ENCODE measurements at regions not wholly inside any gene's neighbourhood (a gene's known extent, or its start where the extent isn't known, plus 50 kb on each side); places are given as distances from the start of the nearest gene placed in this dataset.

DNA sequence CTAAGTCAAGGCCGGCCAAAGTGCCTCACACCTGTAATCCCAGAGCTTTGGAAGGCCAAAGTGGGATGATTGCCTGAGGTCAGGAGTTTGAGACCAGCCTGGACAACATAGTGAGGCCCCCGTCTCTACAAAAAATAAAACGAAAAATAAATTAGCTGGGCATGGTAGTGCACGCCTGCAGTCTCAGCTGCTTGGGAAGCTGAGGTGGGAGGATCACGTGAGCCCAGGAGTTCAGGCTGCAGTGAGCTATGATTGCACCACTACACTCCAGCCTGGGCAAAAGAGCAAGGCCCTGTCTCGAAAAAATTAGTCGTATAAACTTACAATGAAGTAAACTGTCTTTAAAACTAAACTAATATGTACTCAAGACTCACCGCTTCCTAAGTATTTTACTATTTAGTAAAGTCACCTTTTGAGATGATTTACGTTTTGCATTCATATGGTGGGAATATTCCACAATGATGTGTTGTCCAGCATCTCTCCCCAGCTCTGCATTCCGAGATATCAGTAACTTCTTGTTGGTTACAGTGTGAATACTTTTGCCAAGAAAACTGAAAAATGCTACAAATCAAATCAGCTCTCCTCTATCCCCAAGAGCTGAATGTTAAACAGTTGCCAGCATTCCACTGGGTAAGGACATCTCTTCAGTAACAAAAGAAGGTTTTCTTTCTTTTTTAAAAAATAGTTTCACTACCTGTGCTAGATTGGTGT is 84.9 kb upstream of the C21orf91 start:
- Histone ChIP-seq H3K27ac (replicated peaks) (no peak overlapping the region), H3K27me3 (ENCODE audit: insufficient read depth, poor library complexity, severe bottlenecking) (no peaks in the 10 kb centered on the region), H3K4me3 (replicated peaks; ENCODE audit: insufficient read depth, low read length) (no peak overlapping the region)
- TF ChIP-seq SPI1 (IDR thresholded peaks at IDR 0.05; ENCODE audit: borderline replicate concordance, low read depth) (no peak), GABPA (IDR thresholded peaks at IDR 0.05; ENCODE audit: low read depth) (no peak), POLR2AphosphoS5 (IDR thresholded peaks at IDR 0.05; ENCODE audit: low read depth) (no peak)
- no peak for DNase-seq (ENCODE audit: low read depth in 1 of 2, low spot score in 1 of 2)

DNA sequence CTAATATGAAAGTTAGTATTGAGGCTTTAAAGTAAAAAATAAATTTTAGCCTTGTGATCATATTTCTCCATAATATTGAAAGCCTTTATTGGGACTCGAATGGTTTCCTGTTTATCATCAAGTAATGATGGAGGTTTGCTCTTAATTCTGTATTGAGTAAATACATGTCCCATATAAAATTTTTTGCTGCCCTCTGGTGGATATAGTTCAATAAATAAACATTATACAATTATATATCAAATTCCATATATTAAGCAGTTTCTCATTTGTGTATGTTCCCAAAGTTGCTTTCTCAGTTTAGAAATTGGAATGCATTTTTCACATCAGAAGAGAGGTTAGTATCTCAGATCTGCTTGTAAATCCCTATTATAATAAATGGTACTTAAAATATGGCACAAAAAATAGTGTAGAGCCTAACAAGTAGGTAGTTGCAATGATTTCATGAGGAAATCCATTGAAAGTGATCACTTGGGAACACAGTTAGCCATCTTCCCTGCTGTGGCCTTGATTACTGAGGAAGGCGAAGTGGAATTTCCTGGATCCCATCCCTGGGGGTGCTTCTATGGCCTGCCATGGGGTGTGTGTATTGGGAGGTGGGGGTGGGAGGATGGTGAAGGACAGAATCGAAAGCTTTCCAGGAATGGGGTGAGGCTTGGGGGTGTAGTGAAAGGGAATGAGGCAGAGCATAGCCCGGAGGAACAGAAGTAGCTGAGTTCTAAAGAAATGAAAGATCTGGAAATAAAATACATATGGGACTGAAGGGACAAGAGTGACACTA is 84.1 kb upstream of the C21orf91 start:
- TF ChIP-seq GABPA (IDR thresholded peaks at IDR 0.05; ENCODE audit: low read depth) (no peak), POLR2AphosphoS5 (IDR thresholded peaks at IDR 0.05; ENCODE audit: low read depth) (no peak), SPI1 (IDR thresholded peaks at IDR 0.05; ENCODE audit: borderline replicate concordance, low read depth) (no peak)
- TF ChIP-seq, protein P1, sequence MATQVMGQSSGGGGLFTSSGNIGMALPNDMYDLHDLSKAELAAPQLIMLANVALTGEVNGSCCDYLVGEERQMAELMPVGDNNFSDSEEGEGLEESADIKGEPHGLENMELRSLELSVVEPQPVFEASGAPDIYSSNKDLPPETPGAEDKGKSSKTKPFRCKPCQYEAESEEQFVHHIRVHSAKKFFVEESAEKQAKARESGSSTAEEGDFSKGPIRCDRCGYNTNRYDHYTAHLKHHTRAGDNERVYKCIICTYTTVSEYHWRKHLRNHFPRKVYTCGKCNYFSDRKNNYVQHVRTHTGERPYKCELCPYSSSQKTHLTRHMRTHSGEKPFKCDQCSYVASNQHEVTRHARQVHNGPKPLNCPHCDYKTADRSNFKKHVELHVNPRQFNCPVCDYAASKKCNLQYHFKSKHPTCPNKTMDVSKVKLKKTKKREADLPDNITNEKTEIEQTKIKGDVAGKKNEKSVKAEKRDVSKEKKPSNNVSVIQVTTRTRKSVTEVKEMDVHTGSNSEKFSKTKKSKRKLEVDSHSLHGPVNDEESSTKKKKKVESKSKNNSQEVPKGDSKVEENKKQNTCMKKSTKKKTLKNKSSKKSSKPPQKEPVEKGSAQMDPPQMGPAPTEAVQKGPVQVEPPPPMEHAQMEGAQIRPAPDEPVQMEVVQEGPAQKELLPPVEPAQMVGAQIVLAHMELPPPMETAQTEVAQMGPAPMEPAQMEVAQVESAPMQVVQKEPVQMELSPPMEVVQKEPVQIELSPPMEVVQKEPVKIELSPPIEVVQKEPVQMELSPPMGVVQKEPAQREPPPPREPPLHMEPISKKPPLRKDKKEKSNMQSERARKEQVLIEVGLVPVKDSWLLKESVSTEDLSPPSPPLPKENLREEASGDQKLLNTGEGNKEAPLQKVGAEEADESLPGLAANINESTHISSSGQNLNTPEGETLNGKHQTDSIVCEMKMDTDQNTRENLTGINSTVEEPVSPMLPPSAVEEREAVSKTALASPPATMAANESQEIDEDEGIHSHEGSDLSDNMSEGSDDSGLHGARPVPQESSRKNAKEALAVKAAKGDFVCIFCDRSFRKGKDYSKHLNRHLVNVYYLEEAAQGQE (IDR thresholded peaks at IDR 0.05; ENCODE audit: insufficient replicate concordance, low read depth): no peak
- TF ChIP-seq, protein P2, sequence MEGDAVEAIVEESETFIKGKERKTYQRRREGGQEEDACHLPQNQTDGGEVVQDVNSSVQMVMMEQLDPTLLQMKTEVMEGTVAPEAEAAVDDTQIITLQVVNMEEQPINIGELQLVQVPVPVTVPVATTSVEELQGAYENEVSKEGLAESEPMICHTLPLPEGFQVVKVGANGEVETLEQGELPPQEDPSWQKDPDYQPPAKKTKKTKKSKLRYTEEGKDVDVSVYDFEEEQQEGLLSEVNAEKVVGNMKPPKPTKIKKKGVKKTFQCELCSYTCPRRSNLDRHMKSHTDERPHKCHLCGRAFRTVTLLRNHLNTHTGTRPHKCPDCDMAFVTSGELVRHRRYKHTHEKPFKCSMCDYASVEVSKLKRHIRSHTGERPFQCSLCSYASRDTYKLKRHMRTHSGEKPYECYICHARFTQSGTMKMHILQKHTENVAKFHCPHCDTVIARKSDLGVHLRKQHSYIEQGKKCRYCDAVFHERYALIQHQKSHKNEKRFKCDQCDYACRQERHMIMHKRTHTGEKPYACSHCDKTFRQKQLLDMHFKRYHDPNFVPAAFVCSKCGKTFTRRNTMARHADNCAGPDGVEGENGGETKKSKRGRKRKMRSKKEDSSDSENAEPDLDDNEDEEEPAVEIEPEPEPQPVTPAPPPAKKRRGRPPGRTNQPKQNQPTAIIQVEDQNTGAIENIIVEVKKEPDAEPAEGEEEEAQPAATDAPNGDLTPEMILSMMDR (IDR thresholded peaks at IDR 0.05; ENCODE audit: insufficient read depth, low read length): no peak
- no peak for DNase-seq (ENCODE audit: low read depth in 1 of 2, low spot score in 1 of 2)
- Histone ChIP-seq H3K27ac (replicated peaks) (no peak overlapping the region), H3K27me3 (ENCODE audit: insufficient read depth, poor library complexity, severe bottlenecking) (no peaks in the 10 kb centered on the region), H3K4me3 (replicated peaks; ENCODE audit: insufficient read depth, low read length) (no peak overlapping the region)

DNA sequence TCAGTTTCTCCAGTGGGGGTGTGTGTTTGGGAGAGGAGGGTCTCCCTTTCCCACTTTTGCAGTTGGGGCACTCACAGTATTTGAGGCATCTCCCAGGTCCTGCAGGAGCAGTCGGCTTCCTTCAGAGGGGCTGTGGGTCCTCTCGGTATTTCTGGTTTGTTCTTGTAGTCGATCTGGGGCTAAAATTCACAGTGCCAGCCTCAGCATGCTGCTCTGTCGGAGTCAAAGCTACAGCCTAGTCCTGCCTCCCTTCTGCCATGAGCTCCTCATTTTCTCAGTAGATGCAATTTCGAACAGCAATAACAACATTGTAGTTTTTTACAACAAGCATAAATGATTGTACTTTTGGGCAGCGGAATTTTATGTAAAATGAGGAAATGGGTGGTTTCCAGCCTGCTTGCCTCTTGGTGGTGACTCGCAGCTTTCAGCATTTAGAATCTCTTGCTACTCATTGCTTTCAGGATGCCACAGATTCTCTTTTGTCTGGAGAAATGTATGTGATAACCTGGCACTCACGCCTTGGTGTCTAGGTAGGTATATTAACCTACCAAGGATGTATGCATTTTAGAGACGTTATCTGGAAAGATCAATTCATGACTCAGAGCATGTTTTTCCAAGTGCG is 82.4 kb upstream of the C21orf91 start:
- no peak overlapping the region for H3K4me3 ChIP-seq (replicated peaks; ENCODE audit: insufficient read depth, low read length)
- no peaks in the 10 kb centered on the region for H3K27me3 ChIP-seq (ENCODE audit: insufficient read depth, poor library complexity, severe bottlenecking)
- no peak for DNase-seq (ENCODE audit: low read depth in 1 of 2, low spot score in 1 of 2)
- H3K27ac ChIP-seq (replicated peaks): no peak overlapping the region
- TF ChIP-seq GABPA (IDR thresholded peaks at IDR 0.05; ENCODE audit: low read depth) (no peak), SPI1 (IDR thresholded peaks at IDR 0.05; ENCODE audit: borderline replicate concordance, low read depth) (peak; percentile 23; the same call in 1 of the 2 replicates), POLR2AphosphoS5 (IDR thresholded peaks at IDR 0.05; ENCODE audit: low read depth) (no peak)
- TF ChIP-seq, protein P1 (IDR thresholded peaks at IDR 0.05; ENCODE audit: insufficient replicate concordance, low read depth): no peak
- TF ChIP-seq, protein P2 (IDR thresholded peaks at IDR 0.05; ENCODE audit: insufficient read depth, low read length): no peak

DNA sequence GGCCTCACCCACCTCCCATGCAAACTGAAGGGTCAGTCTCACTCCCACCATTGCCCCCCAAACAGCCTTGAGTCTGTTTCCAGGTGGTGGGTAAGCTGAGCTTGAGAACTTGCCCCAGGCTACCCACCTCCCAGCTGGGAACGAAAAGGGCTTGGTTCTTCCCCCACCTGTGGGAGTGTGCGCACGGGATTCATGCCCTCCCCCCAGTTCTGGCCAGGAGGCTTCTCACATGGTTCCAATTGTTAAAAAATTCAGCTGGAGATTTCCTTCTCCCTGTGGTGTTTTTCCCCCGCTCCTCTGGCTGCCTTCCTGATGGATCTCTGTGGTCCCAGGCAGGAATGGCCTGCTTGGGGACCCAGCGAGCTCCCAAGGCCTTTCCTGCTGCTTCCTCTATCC is 81.8 kb upstream of the C21orf91 start:
- no peak overlapping the region for H3K27ac ChIP-seq (replicated peaks)
- H3K27me3 ChIP-seq (ENCODE audit: insufficient read depth, poor library complexity, severe bottlenecking): no peaks in the 10 kb centered on the region
- H3K4me3 ChIP-seq (replicated peaks; ENCODE audit: insufficient read depth, low read length): no peak overlapping the region
- TF ChIP-seq SPI1 (IDR thresholded peaks at IDR 0.05; ENCODE audit: borderline replicate concordance, low read depth): no peak
- TF ChIP-seq, protein P1 (IDR thresholded peaks at IDR 0.05; ENCODE audit: insufficient replicate concordance, low read depth): no peak
- TF ChIP-seq POLR2AphosphoS5 (IDR thresholded peaks at IDR 0.05; ENCODE audit: low read depth): no peak
- TF ChIP-seq, protein P2 (IDR thresholded peaks at IDR 0.05; ENCODE audit: insufficient read depth, low read length): no peak
- no peak for TF ChIP-seq GABPA (IDR thresholded peaks at IDR 0.05; ENCODE audit: low read depth)
- no peak for DNase-seq (ENCODE audit: low read depth in 1 of 2, low spot score in 1 of 2)

Measured in HL-60 (cell line).